Ishikawa (cell line): ENCODE measurements at regions not wholly inside any gene's neighbourhood (a gene's known extent, or its start where the extent isn't known, plus 50 kb on each side); places are given as distances from the start of the nearest gene placed in this dataset.

Experiments
- CEBPB ChIP-seq: IDR thresholded peaks from 2 replicates; pipeline ENCODE4 v1.6.1; 2012
- CREB1 ChIP-seq: IDR thresholded peaks from 2 replicates; pipeline ENCODE4 v1.6.1; 2012; ENCODE audit warnings: low read depth
- EGR1 ChIP-seq: IDR thresholded peaks from 2 replicates; pipeline ENCODE4 v1.6.1; 2012
- EP300 ChIP-seq: IDR thresholded peaks from 2 replicates; pipeline ENCODE4 v1.6.1; 2012; ENCODE audit warnings: borderline replicate concordance
- FOXM1 ChIP-seq: IDR thresholded peaks from 2 replicates; pipeline ENCODE4 v1.6.1; 2012; ENCODE audit warnings: low read depth, borderline replicate concordance
- MAX ChIP-seq: IDR thresholded peaks from 2 replicates; pipeline ENCODE4 v1.6.1; 2012
- NFIC ChIP-seq: IDR thresholded peaks from 2 replicates; pipeline ENCODE4 v1.6.1; 2012
- RAD21 ChIP-seq: IDR thresholded peaks from 2 replicates; pipeline ENCODE4 v1.6.1; 2012; ENCODE audit warnings: low read depth
- TAF1 ChIP-seq: IDR thresholded peaks from 2 replicates; pipeline ENCODE4 v1.6.1; 2012; ENCODE audit warnings: low read depth, mild to moderate bottlenecking
- TCF12 ChIP-seq: IDR thresholded peaks from 2 replicates; pipeline ENCODE4 v1.6.1; 2012; ENCODE audit warnings: low read depth
- TEAD4 ChIP-seq: IDR thresholded peaks from 2 replicates; pipeline ENCODE4 v1.6.1; 2012
- YY1 ChIP-seq: IDR thresholded peaks from 2 replicates; pipeline ENCODE4 v1.6.1; 2012; ENCODE audit warnings: low read depth
- ZBTB7A ChIP-seq: IDR thresholded peaks from 2 replicates; pipeline ENCODE4 v1.6.1; 2012; ENCODE audit warnings: low read depth
- TF ChIP-seq, protein P1 (sequence below): IDR thresholded peaks from 2 replicates; pipeline ENCODE4 v1.6.1; 2012; ENCODE audit warnings: low read depth, mild to moderate bottlenecking
- TF ChIP-seq, protein P2 (sequence below): IDR thresholded peaks from 2 replicates; pipeline ENCODE4 v1.6.1; 2012

- TF ChIP-seq TCF12: 0 out of 2 replicates have a peak, but pooled peaks have one; percentile 44
- peak; percentile 35; the same call in 1 of the 2 replicates for TF ChIP-seq NFIC
- no peak for TF ChIP-seq YY1
- peak; percentile 60; the same call in 1 of the 2 replicates for TF ChIP-seq FOXM1
- TF ChIP-seq MAX: 0 out of 2 replicates have a peak, but pooled peaks have one; percentile 8
- TF ChIP-seq TEAD4: peak; percentile 79
- TF ChIP-seq, protein P1, sequence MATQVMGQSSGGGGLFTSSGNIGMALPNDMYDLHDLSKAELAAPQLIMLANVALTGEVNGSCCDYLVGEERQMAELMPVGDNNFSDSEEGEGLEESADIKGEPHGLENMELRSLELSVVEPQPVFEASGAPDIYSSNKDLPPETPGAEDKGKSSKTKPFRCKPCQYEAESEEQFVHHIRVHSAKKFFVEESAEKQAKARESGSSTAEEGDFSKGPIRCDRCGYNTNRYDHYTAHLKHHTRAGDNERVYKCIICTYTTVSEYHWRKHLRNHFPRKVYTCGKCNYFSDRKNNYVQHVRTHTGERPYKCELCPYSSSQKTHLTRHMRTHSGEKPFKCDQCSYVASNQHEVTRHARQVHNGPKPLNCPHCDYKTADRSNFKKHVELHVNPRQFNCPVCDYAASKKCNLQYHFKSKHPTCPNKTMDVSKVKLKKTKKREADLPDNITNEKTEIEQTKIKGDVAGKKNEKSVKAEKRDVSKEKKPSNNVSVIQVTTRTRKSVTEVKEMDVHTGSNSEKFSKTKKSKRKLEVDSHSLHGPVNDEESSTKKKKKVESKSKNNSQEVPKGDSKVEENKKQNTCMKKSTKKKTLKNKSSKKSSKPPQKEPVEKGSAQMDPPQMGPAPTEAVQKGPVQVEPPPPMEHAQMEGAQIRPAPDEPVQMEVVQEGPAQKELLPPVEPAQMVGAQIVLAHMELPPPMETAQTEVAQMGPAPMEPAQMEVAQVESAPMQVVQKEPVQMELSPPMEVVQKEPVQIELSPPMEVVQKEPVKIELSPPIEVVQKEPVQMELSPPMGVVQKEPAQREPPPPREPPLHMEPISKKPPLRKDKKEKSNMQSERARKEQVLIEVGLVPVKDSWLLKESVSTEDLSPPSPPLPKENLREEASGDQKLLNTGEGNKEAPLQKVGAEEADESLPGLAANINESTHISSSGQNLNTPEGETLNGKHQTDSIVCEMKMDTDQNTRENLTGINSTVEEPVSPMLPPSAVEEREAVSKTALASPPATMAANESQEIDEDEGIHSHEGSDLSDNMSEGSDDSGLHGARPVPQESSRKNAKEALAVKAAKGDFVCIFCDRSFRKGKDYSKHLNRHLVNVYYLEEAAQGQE: no peak
Measured at GRCh38 chr12:97075161-97075933, 168.3 kb downstream of the NEDD1 start.

DNA sequence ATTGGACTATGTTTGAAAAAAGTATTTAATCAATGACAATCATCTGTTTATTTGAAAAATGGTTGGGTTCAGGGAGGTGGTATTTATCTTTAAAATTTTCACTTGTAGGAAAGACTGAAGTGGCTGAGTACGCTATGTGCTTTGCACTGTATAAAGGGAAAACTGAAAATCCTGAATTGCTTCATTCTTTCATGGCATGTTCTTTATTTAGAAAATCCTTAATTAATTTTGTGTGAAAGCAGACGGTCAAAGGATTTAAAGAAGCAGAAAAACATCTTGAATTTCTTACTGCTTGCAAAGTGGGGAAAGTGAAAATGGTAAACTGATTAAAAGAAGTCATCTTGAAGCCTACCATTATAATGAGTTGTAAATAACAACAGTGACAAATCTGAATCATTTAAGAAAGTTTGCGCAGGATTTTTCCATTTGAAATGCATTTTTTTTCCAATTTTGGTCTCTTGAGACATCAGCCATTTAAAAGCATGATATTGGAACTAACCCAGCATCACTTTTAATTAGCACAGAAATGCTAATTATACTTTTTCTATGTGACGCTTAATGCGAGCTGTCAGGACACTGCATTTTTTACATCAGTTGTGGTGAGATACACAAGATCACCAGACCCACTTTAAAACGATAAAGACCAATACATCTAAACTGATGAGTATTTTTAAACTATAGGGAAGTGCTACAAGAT, 169.0 kb downstream of the NEDD1 start:
- TF ChIP-seq EP300 (no peak), TCF12 (no peak), CREB1 (no peak), TEAD4 (no peak), YY1 (no peak), NFIC (no peak), RAD21 (no peak), CEBPB (no peak), TAF1 (no peak), FOXM1 (no peak), MAX (no peak), ZBTB7A (no peak), EGR1 (no peak)
- TF ChIP-seq, protein P2, sequence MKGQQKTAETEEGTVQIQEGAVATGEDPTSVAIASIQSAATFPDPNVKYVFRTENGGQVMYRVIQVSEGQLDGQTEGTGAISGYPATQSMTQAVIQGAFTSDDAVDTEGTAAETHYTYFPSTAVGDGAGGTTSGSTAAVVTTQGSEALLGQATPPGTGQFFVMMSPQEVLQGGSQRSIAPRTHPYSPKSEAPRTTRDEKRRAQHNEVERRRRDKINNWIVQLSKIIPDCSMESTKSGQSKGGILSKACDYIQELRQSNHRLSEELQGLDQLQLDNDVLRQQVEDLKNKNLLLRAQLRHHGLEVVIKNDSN: no peak
- TF ChIP-seq, protein P1: no peak

DNA sequence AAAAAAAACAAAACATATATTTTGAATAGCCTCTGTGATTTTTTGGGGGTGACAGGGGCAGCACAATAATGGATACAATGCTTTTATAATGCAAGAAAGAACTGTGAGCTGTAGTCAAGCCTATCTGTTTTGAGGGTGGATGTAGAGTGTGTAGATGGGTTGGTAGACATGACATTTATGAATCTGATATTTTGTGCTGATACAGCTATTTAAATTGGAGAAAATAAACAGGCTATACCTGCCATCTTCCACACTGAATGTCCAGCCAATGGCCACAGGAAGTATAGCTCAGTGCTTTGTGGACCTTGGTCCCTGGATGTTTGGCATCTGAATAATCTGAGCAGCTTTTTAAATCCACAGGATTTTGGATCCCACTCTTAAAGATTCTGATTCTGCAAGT, 175.0 kb downstream of the NEDD1 start:
- TF ChIP-seq NFIC (no peak), TAF1 (no peak), FOXM1 (no peak)
- TF ChIP-seq, protein P2: no peak

DNA sequence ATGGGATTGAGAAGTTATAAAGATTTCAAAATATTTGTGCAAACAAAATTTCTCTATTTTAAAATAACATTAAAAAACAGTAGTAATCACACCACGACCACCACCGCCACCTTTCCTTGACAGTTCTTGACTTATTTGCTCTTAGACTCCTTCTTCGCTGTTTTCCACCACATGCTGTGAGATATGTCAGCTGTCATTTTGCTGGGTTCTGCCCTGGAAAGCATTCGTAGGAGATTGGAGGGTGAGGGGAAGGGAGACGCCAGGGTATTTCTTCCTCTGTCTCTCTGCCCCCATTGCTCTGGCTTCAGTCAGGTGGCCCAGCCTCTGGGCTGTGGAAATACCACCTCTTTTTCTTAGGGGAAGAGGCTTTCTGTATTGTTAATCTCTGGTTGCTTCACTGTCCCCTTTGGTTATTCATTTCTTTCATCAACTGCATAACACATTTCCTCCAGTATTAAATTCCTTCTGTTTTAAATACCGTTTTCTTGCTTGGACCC, 186.2 kb downstream of the NEDD1 start:
- no peak for TF ChIP-seq CEBPB
- no peak for TF ChIP-seq TAF1
- TF ChIP-seq MAX: no peak

GRCh38 chr12:97097734-97098133, 190.7 kb downstream of the NEDD1 start:
- no peak for TF ChIP-seq FOXM1
- no peak for TF ChIP-seq NFIC
- no peak for TF ChIP-seq TCF12
- TF ChIP-seq RAD21: no peak
- no peak for TF ChIP-seq ZBTB7A
- no peak for TF ChIP-seq EGR1
- no peak for TF ChIP-seq YY1
- no peak for TF ChIP-seq TAF1
- TF ChIP-seq, protein P2: no peak
- no peak for TF ChIP-seq TEAD4
- TF ChIP-seq EP300: no peak
- TF ChIP-seq, protein P1: no peak
- TF ChIP-seq CREB1: no peak
- TF ChIP-seq MAX: no peak
- no peak for TF ChIP-seq CEBPB
